B cell (primary cell): ENCODE measurements at regions not wholly inside any gene's neighbourhood (a gene's known extent, or its start where the extent isn't known, plus 50 kb on each side); places are given as distances from the start of the nearest gene placed in this dataset.

Experiments
- EZH2 ChIP-seq: IDR thresholded peaks from 2 replicates; pipeline ENCODE4 v1.6.1; 2012; ENCODE audit warnings: borderline replicate concordance, low read depth, mild to moderate bottlenecking, moderate library complexity, low read length; ENCODE audit not compliant: insufficient read depth, poor library complexity, severe bottlenecking
- TF ChIP-seq, protein P1 (sequence below): fragments of 200-600 bp; IDR thresholded peaks from one replicate; pipeline ENCODE4 v1.8.0; 2022; ENCODE audit warnings: antibody characterized with exemption, mild to moderate bottlenecking

DNA sequence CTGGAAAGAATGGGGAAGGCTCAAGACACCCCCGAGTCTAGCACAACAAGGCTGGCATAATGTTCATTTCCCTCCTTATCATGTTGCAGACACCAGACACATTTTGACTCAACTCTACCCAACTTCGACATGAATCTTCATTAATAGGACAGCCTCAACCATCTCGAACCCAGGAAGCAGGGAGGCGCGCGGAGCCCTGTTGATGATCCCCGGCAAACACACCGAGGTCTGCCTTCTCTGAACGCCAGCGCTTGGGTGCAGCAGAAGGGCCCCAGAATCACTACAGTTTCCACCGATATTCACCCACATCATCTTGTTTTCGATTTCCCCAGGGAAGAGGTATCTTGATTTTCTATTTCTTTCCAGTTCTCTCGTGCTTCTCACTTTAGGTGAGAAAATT, 563.6 kb downstream of the TCERG1L start:
- TF ChIP-seq, protein P1, sequence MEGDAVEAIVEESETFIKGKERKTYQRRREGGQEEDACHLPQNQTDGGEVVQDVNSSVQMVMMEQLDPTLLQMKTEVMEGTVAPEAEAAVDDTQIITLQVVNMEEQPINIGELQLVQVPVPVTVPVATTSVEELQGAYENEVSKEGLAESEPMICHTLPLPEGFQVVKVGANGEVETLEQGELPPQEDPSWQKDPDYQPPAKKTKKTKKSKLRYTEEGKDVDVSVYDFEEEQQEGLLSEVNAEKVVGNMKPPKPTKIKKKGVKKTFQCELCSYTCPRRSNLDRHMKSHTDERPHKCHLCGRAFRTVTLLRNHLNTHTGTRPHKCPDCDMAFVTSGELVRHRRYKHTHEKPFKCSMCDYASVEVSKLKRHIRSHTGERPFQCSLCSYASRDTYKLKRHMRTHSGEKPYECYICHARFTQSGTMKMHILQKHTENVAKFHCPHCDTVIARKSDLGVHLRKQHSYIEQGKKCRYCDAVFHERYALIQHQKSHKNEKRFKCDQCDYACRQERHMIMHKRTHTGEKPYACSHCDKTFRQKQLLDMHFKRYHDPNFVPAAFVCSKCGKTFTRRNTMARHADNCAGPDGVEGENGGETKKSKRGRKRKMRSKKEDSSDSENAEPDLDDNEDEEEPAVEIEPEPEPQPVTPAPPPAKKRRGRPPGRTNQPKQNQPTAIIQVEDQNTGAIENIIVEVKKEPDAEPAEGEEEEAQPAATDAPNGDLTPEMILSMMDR: no peak
- TF ChIP-seq EZH2: no peak
